Gastrocnemius medialis (tissue), 4 donors: ENCODE measurements at regions not wholly inside any gene's neighbourhood (a gene's known extent, or its start where the extent isn't known, plus 50 kb on each side); places are given as distances from the start of the nearest gene placed in this dataset.

Source experiments
- POLR2A ChIP-seq, 2 donors: fragments of 450-650 bp; IDR thresholded peaks; one replicate each; pipeline ENCODE4 v1.6.1; 2017; ENCODE audit warnings: antibody characterized with exemption in 2 of 2, mild to moderate bottlenecking in 2 of 2, moderate library complexity in 2 of 2
- TF ChIP-seq, protein P1 (sequence below), 5 experiments: fragments of 450-650 bp in 3 of 5; fragments of 200-600 bp in 2 of 5; sonication (generic) in 2 of 5; IDR thresholded peaks in 4 of 5; conservative IDR thresholded peaks in 1 of 5; 1 replicate in 4 of 5; 2 replicates in 1 of 5; pipeline ENCODE4 v1.5.1; 2016 to 2019; ENCODE audit warnings: antibody characterized with exemption in 5 of 5, mild to moderate bottlenecking in 3 of 5, moderate library complexity in 3 of 5

- no peak for TF ChIP-seq POLR2A (IDR thresholded peaks at IDR 0.05)
- TF ChIP-seq, protein P1, sequence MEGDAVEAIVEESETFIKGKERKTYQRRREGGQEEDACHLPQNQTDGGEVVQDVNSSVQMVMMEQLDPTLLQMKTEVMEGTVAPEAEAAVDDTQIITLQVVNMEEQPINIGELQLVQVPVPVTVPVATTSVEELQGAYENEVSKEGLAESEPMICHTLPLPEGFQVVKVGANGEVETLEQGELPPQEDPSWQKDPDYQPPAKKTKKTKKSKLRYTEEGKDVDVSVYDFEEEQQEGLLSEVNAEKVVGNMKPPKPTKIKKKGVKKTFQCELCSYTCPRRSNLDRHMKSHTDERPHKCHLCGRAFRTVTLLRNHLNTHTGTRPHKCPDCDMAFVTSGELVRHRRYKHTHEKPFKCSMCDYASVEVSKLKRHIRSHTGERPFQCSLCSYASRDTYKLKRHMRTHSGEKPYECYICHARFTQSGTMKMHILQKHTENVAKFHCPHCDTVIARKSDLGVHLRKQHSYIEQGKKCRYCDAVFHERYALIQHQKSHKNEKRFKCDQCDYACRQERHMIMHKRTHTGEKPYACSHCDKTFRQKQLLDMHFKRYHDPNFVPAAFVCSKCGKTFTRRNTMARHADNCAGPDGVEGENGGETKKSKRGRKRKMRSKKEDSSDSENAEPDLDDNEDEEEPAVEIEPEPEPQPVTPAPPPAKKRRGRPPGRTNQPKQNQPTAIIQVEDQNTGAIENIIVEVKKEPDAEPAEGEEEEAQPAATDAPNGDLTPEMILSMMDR (IDR thresholded peaks at IDR 0.05 in 4 of 5, conservative IDR thresholded peaks at IDR 0.05 in 1 of 5): no peak
Observed at GRCh38 chr22:48951836-48952235, 875.8 kb downstream of the BRD1 start.
